Common myeloid progenitor, CD34-positive (primary cell): ENCODE measurements at regions not wholly inside any gene's neighbourhood (a gene's known extent, or its start where the extent isn't known, plus 50 kb on each side); places are given as distances from the start of the nearest gene placed in this dataset.

Experiments used
- CTCF ChIA-PET: fragments of 350-600 bp; sonication (Branson Sonifier 250); formaldehyde crosslinking; loops from one replicate; lab custom pipeline; 2021; ENCODE audit warnings: antibody characterized with exemption; lab: Charles Lee
- POLR2A ChIA-PET: fragments of 350-600 bp; sonication (Branson Sonifier 250); formaldehyde crosslinking; loops from one replicate; lab custom pipeline; 2021; ENCODE audit warnings: antibody characterized with exemption; lab: Charles Lee
- DNase-seq, 3 donors: peaks; one replicate each; pipeline versions ENCODE4 v3.0.0 to v3.0.0-alpha.2; 2013
- H3K27ac ChIP-seq, 2 experiments: 1 replicate in 1 of 2; 2 replicates in 1 of 2; pipeline ENCODE4 v1.7.0; 2013; ENCODE audit warnings: inconsistent platforms in 2 of 2, low read length in 2 of 2, mild to moderate bottlenecking in 2 of 2, low read depth in 1 of 2, moderate library complexity in 1 of 2; ENCODE audit not compliant: severe bottlenecking in 2 of 2, insufficient read depth in 1 of 2, poor library complexity in 1 of 2
- H3K27me3 ChIP-seq, 5 experiments: replicated peaks in 2 of 5; 1 replicate in 3 of 5; 2 replicates in 2 of 5; pipeline versions ENCODE4 v1.6.1 to v1.7.0; 2013; ENCODE audit warnings: low read length in 4 of 5, mild to moderate bottlenecking in 2 of 5, moderate library complexity in 2 of 5, inconsistent platforms in 1 of 5; ENCODE audit not compliant: insufficient read depth in 5 of 5, control insufficient read depth in 4 of 5
- H3K36me3 ChIP-seq, 4 experiments: 1 replicate in 2 of 4; 2 replicates in 2 of 4; pipeline versions ENCODE4 v1.6.1 to v1.7.0; 2013; ENCODE audit warnings: low read length in 3 of 4, control low read depth in 1 of 4, mild to moderate bottlenecking in 1 of 4; ENCODE audit not compliant: control insufficient read depth in 4 of 4, insufficient read depth in 4 of 4
- H3K4me1 ChIP-seq, 4 experiments: 1 replicate in 3 of 4; 2 replicates in 1 of 4; pipeline versions ENCODE4 v1.6.1 to v1.7.1; 2013; ENCODE audit warnings: low read length in 3 of 4, mild to moderate bottlenecking in 3 of 4, control low read depth in 1 of 4, inconsistent platforms in 1 of 4, moderate library complexity in 1 of 4; ENCODE audit not compliant: control insufficient read depth in 4 of 4, insufficient read depth in 4 of 4; ENCODE audit errors: control extremely low read depth in 1 of 4
- H3K4me3 ChIP-seq, 7 experiments: 1 replicate in 4 of 7; 2 replicates in 3 of 7; pipeline versions ENCODE4 v1.5.1 to v1.7.0; 2013; ENCODE audit warnings: mild to moderate bottlenecking in 7 of 7, low read length in 6 of 7, moderate library complexity in 6 of 7, inconsistent platforms in 2 of 7, low read depth in 2 of 7, control low read depth in 1 of 7; ENCODE audit not compliant: insufficient read depth in 4 of 7, control insufficient read depth in 1 of 7; ENCODE audit errors: extremely low read depth in 1 of 7
- H3K9me3 ChIP-seq, 5 experiments: 1 replicate in 4 of 5; 2 replicates in 1 of 5; pipeline versions ENCODE4 v1.6.1 to v1.7.1; 2013; ENCODE audit warnings: low read length in 4 of 5, mild to moderate bottlenecking in 2 of 5, inconsistent platforms in 1 of 5, low read depth in 1 of 5, moderate library complexity in 1 of 5; ENCODE audit not compliant: control insufficient read depth in 4 of 5, insufficient read depth in 2 of 5; ENCODE audit errors: control extremely low read depth in 1 of 5
- WGBS: methylation state at CpG from one replicate; pipeline ENCODE4 v1.1.5; 2013; ENCODE audit not compliant: insufficient coverage; 5-methylcytosine and 5-hydroxymethylcytosine counted together

DNA sequence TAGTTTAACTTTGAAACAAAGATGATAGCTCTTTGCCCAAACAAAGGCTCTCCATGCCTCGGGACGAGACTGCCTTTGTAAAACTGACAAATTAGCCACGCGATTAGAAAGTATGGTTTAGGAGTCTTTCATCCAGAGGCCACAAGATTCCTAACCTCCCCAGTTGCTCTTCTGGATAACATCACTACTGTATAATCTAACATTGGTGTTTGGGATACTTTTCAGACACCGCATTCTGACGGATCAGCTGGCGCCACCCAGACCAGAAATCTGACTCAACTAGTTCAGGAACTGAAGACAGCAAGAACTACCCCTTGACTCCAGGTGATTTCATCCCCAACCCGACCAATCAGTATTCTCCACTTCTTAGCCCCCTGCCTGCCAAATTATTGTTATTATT lies 98.1 kb upstream of the TEX13D start:
- WGBS: 89% methylated on average over 4 of the region's 8 CpGs
- Histone ChIP-seq H3K36me3 (no peaks in the 10 kb centered on the region), H3K27me3 (peaks cover 0 to 3% (median 0%) of the 10 kb centered on the region in 5 experiments), H3K27ac (no peak overlapping the region), H3K9me3 (no peaks in the 10 kb centered on the region), H3K4me1 (no peaks in the 10 kb centered on the region), H3K4me3 (no peak overlapping the region)
- no peak for DNase-seq
- ChIA-PET CTCF (no interaction called here), POLR2A (no interaction called here)

DNA sequence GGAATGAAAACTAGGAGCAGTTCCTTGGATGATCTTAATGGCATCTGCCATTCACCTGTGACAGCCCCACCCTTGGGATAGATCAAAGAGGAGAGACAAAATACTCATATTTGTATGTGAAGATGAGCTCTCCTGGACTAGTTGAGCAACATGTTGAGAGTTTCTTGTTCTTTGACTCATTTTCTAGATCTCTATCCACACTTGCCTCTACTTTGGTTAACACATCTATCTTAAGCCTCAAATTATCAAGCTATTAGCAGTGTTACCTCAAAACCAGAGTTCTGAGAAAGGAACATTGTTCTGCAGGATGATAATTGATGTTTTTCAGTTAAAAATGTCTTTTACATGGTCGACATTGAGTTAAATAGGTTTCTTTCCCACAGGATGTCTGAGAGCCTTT lies 94.2 kb upstream of the TEX13D start:
- H3K4me3 ChIP-seq: no peak overlapping the region
- H3K27ac ChIP-seq: no peak overlapping the region
- 17% methylated on average over 1 of the region's 1 CpG for WGBS
- no peaks in the 10 kb centered on the region for H3K4me1 ChIP-seq
- no peak for DNase-seq
- no peaks in the 10 kb centered on the region for H3K27me3 ChIP-seq
- ChIA-PET POLR2A (no interaction called here), CTCF (interaction anchor here (1.3 kb wide), 1 partner anchor 10 kb away, joined by 3 read pairs; no protein-coding TSS in a partner anchor)
- H3K36me3 ChIP-seq: no peaks in the 10 kb centered on the region
- no peaks in the 10 kb centered on the region for H3K9me3 ChIP-seq

DNA sequence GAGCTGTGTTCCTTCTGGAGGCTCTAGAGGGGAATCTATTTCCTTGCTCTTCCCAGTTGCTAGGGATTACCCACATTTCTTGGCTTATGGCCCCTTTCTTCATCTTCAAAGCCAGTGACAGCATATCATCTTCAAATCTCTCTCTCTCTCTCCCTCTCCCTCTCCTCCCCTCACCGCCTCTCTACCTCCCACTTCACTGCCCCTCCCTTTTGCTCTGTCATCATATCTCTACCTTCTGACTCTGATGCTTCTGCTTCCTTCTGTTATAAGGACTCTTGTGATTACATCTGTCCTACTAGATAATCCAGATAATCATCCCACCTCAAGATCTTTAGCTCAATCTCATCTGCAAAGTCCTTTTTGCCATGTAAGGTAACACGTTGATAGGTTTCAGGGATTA lies 93.1 kb upstream of the TEX13D start:
- WGBS: 90% methylated on average over 1 of the region's 2 CpGs

DNA sequence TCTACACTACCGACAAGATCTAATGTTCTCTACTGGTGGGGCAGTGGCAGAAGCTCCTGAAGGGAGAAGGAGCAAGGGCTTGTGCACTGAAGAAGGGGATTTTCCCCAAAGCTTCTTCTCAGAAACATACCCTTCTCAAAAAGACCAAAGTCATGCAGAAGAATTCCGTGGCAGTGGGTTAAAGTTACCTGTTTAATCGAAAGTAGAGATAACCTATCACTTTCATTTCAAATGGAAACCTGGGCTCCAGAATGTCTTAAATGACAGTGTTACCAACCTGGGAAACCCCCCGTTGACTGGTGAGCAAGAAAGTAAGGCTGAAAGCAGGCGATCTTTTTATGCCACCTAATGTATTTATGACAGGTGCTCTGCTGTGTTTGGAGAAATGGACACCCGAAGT lies 92.5 kb upstream of the TEX13D start:
- Histone ChIP-seq H3K4me3 (no peak overlapping the region), H3K27me3 (no peaks in the 10 kb centered on the region), H3K36me3 (no peaks in the 10 kb centered on the region), H3K27ac (no peak overlapping the region), H3K9me3 (no peaks in the 10 kb centered on the region), H3K4me1 (no peaks in the 10 kb centered on the region)
- DNase-seq: no peak
- 78% methylated on average over 3 of the region's 6 CpGs for WGBS
- ChIA-PET CTCF (no interaction called here), POLR2A (no interaction called here)

More for the DNA sequence above, 93.1 kb upstream of the TEX13D start:
- Histone ChIP-seq H3K27ac (no peak overlapping the region), H3K36me3 (no peaks in the 10 kb centered on the region), H3K9me3 (no peaks in the 10 kb centered on the region), H3K4me3 (no peak overlapping the region), H3K4me1 (no peaks in the 10 kb centered on the region), H3K27me3 (no peaks in the 10 kb centered on the region)
- POLR2A ChIA-PET: no interaction called here
- no peak for DNase-seq
- CTCF ChIA-PET: no interaction called here

DNA sequence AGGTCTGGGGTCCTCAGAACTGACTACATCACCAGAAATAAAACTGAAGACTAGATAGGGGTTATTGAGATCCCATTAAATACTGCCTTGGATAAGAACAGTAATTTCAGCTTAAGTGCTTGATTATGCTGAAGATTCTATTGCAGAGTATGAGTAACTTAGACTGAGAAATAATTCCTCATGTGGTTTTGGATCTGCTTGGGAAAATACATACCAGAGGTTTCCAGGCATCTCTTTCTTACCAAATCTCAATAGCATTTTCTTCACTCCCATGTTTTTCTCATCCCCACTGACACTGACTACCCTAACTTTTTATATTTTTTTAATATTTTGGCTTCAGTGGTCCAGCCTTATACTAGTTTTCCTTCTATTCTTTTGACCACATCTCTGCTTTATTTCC lies 92.0 kb upstream of the TEX13D start:
- H3K27me3 ChIP-seq: no peaks in the 10 kb centered on the region
- no peak overlapping the region for H3K4me3 ChIP-seq
- no peaks in the 10 kb centered on the region for H3K9me3 ChIP-seq
- H3K4me1 ChIP-seq: no peaks in the 10 kb centered on the region
- no peak overlapping the region for H3K27ac ChIP-seq
- CTCF ChIA-PET: no interaction called here
- DNase-seq: no peak
- POLR2A ChIA-PET: no interaction called here
- no peaks in the 10 kb centered on the region for H3K36me3 ChIP-seq

DNA sequence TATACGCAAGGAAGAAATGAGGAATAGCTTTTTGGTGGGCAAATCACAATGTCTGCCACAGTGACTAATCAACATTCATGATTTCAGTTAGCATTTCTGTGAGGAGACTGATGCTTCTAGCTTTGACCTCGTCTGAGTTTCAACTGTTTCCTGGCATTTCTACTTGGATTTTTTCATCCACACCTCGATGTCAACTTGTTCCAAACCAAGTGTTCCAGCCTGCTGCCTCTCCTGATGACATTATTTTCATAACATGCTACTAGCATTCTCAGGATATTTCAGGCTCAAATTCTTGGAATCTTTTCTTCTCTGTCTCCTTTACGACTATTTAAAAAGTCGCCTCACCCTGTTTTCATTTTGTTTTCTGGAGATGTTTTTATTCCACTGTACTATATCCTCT lies 90.3 kb upstream of the TEX13D start:
- DNase-seq: no peak
- no peaks in the 10 kb centered on the region for H3K4me1 ChIP-seq
- WGBS: 81% methylated on average over 5 of the region's 5 CpGs
- no peak overlapping the region for H3K4me3 ChIP-seq
- H3K9me3 ChIP-seq: peaks cover 0 to under 1% (median 0%) of the 10 kb centered on the region in 5 experiments
- ChIA-PET CTCF (no interaction called here), POLR2A (no interaction called here)
- no peaks in the 10 kb centered on the region for H3K27me3 ChIP-seq
- no peaks in the 10 kb centered on the region for H3K36me3 ChIP-seq
- no peak overlapping the region for H3K27ac ChIP-seq

DNA sequence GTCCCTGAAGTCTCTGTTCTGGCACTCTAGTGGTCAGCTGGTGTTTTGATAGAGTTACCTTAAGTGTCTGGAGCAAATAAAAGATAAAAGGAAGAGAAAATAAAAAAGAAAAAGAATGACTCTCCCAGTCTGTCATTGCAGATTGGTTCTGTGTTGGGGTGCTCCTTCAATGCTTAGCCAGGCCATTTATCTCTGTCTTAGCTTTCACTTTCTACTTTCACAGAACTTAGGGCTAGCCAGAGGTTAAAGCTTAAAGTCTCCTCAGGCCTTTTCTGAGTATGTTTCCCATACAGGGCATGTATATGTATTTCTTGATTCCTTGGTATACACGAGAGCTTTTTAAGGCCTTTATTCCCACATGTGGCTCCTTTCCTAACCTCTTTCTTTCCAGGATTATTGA lies 83.1 kb upstream of the TEX13D start:
- H3K4me1 ChIP-seq: peaks cover 0 to 4% (median 0%) of the 10 kb centered on the region in 4 experiments
- CTCF ChIA-PET: no interaction called here
- peaks cover 0 to 5% (median 3%) of the 10 kb centered on the region in 5 experiments for H3K9me3 ChIP-seq
- H3K4me3 ChIP-seq: no peak overlapping the region
- 89% methylated on average over 1 of the region's 1 CpG for WGBS
- H3K36me3 ChIP-seq: no peaks in the 10 kb centered on the region
- POLR2A ChIA-PET: no interaction called here
- H3K27me3 ChIP-seq: no peaks in the 10 kb centered on the region
- DNase-seq: no peak
- no peak overlapping the region for H3K27ac ChIP-seq
